CD4-positive, alpha-beta T cell (primary cell): ENCODE measurements at regions not wholly inside any gene's neighbourhood (a gene's known extent, or its start where the extent isn't known, plus 50 kb on each side); places are given as distances from the start of the nearest gene placed in this dataset.

ENCODE experiments used
- ATAC-seq: fragments of 200-7000 bp; cut with Tn5 transposase; one replicate; pipeline ENCODE4 v1.10.0; 2022; ENCODE audit warnings: mild to moderate bottlenecking; ENCODE audit not compliant: poor library complexity
- CTCF ChIA-PET: fragments of 350-600 bp; sonication (Branson Sonifier 250); formaldehyde crosslinking; loops from one replicate; lab custom pipeline; 2021; ENCODE audit warnings: antibody characterized with exemption, inconsistent platforms; lab: Charles Lee
- POLR2A ChIA-PET: fragments of 350-600 bp; sonication (Branson Sonifier 250); formaldehyde crosslinking; loops from one replicate; lab custom pipeline; 2021; ENCODE audit warnings: antibody characterized with exemption, inconsistent platforms; lab: Charles Lee
- DNase-seq, 14 experiments: peaks; one replicate each; pipeline ENCODE4 v3.0.0-alpha.2; 2013 to 2020; ENCODE audit warnings: mixed read lengths in 2 of 14
- H3K27ac ChIP-seq, 2 donors: one replicate each; pipeline versions ENCODE4 v1.5.1 to v1.7.0; 2013; ENCODE audit warnings: low read length in 2 of 2, low read depth in 1 of 2, mild to moderate bottlenecking in 1 of 2
- H3K27me3 ChIP-seq, 2 experiments: 1 replicate in 1 of 2; 2 replicates in 1 of 2; pipeline versions ENCODE4 v1.6.1 to v1.7.0; 2013; ENCODE audit warnings: low read length in 2 of 2, control low read depth in 1 of 2, mild to moderate bottlenecking in 1 of 2, moderate library complexity in 1 of 2; ENCODE audit not compliant: insufficient read depth in 2 of 2, control insufficient read depth in 1 of 2
- H3K36me3 ChIP-seq: one replicate; pipeline ENCODE4 v1.6.1; 2013; ENCODE audit warnings: low read length, control low read depth; ENCODE audit not compliant: insufficient read depth
- H3K4me1 ChIP-seq: one replicate; pipeline ENCODE4 v1.6.1; 2013; ENCODE audit warnings: low read length, control low read depth; ENCODE audit not compliant: insufficient read depth
- H3K4me3 ChIP-seq: one replicate; pipeline ENCODE4 v1.5.1; 2013; ENCODE audit warnings: mild to moderate bottlenecking, low read length, moderate library complexity
- H3K9me3 ChIP-seq, 2 experiments: 1 replicate in 1 of 2; 2 replicates in 1 of 2; pipeline versions ENCODE4 v1.6.1 to v1.7.0; 2013; ENCODE audit warnings: low read length in 2 of 2, mild to moderate bottlenecking in 2 of 2, control low read depth in 1 of 2, moderate library complexity in 1 of 2; ENCODE audit not compliant: control insufficient read depth in 1 of 2, insufficient read depth in 1 of 2
- H3K27ac Mint-ChIP-seq: one replicate; pipeline ENCODE4 v1.8.0; 2020; ENCODE audit warnings: mixed read lengths
- H3K27me3 Mint-ChIP-seq: one replicate; pipeline ENCODE4 v1.8.0; 2021; ENCODE audit warnings: mixed read lengths
- H3K36me3 Mint-ChIP-seq: one replicate; pipeline ENCODE4 v1.8.0; 2021; ENCODE audit warnings: low read depth, mixed read lengths
- H3K4me1 Mint-ChIP-seq: one replicate; pipeline ENCODE4 v1.8.0; 2021; ENCODE audit warnings: low read depth, mixed read lengths
- H3K4me3 Mint-ChIP-seq: one replicate; pipeline ENCODE4 v1.8.0; 2020; ENCODE audit warnings: mild to moderate bottlenecking, mixed read lengths
- H3K9me3 Mint-ChIP-seq: one replicate; pipeline ENCODE4 v1.8.0; 2020; ENCODE audit warnings: mixed read lengths
- CTCF ChIP-seq: fragments of 200-600 bp; IDR thresholded peaks from one replicate; pipeline ENCODE4 v1.8.0; 2022; ENCODE audit warnings: antibody characterized with exemption, mild to moderate bottlenecking
- intact Hi-C, 2 experiments: fragments of 100-400 bp; cut with DNase I in 1 of 2; cut with micrococcal nuclease in 1 of 2; formaldehyde crosslinking; loops; one replicate each; pipeline versions ENCODE4 v1.15.1 to v1.9.0; 2023 to 2025; cut with DNase I, micrococcal nuclease

- Mint-ChIP-seq H3K4me3 (no peak overlapping the region), H3K27ac (no peak overlapping the region), H3K36me3 (no peaks in the 10 kb centered on the region), H3K4me1 (no peaks in the 10 kb centered on the region), H3K27me3 (no peaks in the 10 kb centered on the region), H3K9me3 (no peaks in the 10 kb centered on the region)
- ATAC-seq, result no peak
- intact Hi-C loops, result no loop called here
- H3K27ac ChIP-seq, result no peak overlapping the region
- ChIA-PET CTCF (no interaction called here), POLR2A (no interaction called here)
- no peak for TF ChIP-seq CTCF
- H3K36me3 ChIP-seq, result no peaks in the 10 kb centered on the region
- H3K4me3 ChIP-seq, result no peak overlapping the region
- no peaks in the 10 kb centered on the region for H3K4me1 ChIP-seq
- H3K27me3 ChIP-seq, result no peaks in the 10 kb centered on the region
- DNase-seq, result no peak
- peaks cover 0 to 8% of the 10 kb centered on the region in 2 experiments for H3K9me3 ChIP-seq
These were observed 351.9 kb downstream of the NFIB start for GRCh38 chr9:13962006-13962405.

- DNase-seq (no peak), ATAC-seq (no peak)
- Mint-ChIP-seq H3K27ac (no peak overlapping the region), H3K27me3 (no peaks in the 10 kb centered on the region), H3K4me1 (no peaks in the 10 kb centered on the region), H3K36me3 (no peaks in the 10 kb centered on the region), H3K9me3 (no peaks in the 10 kb centered on the region), H3K4me3 (no peak overlapping the region)
- Histone ChIP-seq H3K27me3 (no peaks in the 10 kb centered on the region), H3K9me3 (peaks cover 0 to 8% of the 10 kb centered on the region in 2 experiments), H3K36me3 (no peaks in the 10 kb centered on the region), H3K4me1 (no peaks in the 10 kb centered on the region), H3K27ac (no peak overlapping the region), H3K4me3 (no peak overlapping the region)
- POLR2A ChIA-PET, result no interaction called here
- no peak for TF ChIP-seq CTCF
- intact Hi-C loops, result no loop called here
- CTCF ChIA-PET, result interaction anchor here (0.7 kb wide), 1 partner anchor 15 kb away, joined by 3 read pairs; no protein-coding TSS in a partner anchor
These were observed 353.8 kb downstream of the NFIB start for GRCh38 chr9:13960011-13960765.

- ATAC-seq, result no peak
- POLR2A ChIA-PET, result no interaction called here
- CTCF ChIA-PET, result no interaction called here
- Mint-ChIP-seq H3K27me3 (no peaks in the 10 kb centered on the region), H3K27ac (no peak overlapping the region), H3K36me3 (no peaks in the 10 kb centered on the region), H3K9me3 (no peaks in the 10 kb centered on the region), H3K4me3 (no peak overlapping the region), H3K4me1 (no peaks in the 10 kb centered on the region)
- peaks cover 0 to 4% of the 10 kb centered on the region in 2 experiments for H3K9me3 ChIP-seq
- DNase-seq, result no peak
- H3K4me3 ChIP-seq, result no peak overlapping the region
- intact Hi-C loops, result no loop called here
- H3K27ac ChIP-seq, result no peak overlapping the region
- H3K36me3 ChIP-seq, result no peaks in the 10 kb centered on the region
- no peak for TF ChIP-seq CTCF
- H3K27me3 ChIP-seq, result no peaks in the 10 kb centered on the region
- H3K4me1 ChIP-seq, result no peaks in the 10 kb centered on the region
These were observed 355.3 kb downstream of the NFIB start for GRCh38 chr9:13958672-13959071.
